ENCODE measurements at regions not wholly inside any gene's neighbourhood (a gene's known extent, or its start where the extent isn't known, plus 50 kb on each side); places are given as distances from the start of the nearest gene placed in this dataset.

- no peaks in the 10 kb centered on the region for H3K9me3 ChIP-seq (replicated peaks; ENCODE audit: insufficient read depth, low read length)
These were observed 99.2 kb upstream of the TRPM1 start for GRCh38 chr15:31200735-31201151.

DNA sequence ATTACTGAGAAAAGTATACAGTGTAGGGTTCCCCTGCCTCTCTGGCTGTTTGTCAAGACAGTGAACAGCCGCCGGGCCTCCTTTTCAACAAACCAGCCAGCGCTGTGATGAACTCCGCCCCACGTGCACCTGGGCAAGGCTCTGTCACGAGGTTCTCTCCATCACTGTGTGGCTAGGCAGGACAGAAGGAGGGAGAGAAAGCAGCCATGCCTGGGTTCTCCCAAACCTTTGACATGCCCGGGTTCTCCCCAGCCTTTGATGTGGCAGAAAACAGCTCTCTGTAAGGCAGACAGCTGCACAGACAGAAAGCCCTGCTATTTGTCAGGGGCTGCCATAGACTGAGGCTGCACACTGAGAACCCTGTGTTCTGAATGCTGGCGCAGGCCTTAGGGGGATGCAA lies 101.4 kb upstream of the TRPM1 start:
- no peak for TF ChIP-seq CTCF (IDR thresholded peaks at IDR 0.05; ENCODE audit: low read length)
- no peak for TF ChIP-seq EZH2 (optimal IDR thresholded peaks at IDR 0.05; ENCODE audit: low read depth, low read length)
- no peak for TF ChIP-seq EZH2phosphoT487 (IDR thresholded peaks at IDR 0.05; ENCODE audit: low read length)
- Histone ChIP-seq H3F3A (ENCODE audit: insufficient read depth, low read length) (no peaks in the 10 kb centered on the region), H3K9me3 (replicated peaks; ENCODE audit: insufficient read depth, low read length) (no peaks in the 10 kb centered on the region), H3K4me2 (ENCODE audit: low read depth, low read length) (peak overlapping the region; percentile 10; the same call in 1 of the 2 replicates), H2AFZ (ENCODE audit: low read length) (peak overlapping the region; percentile 20; the same call in 1 of the 2 replicates), H3K9me2 (replicated peaks; ENCODE audit: insufficient read depth, low read length) (no peaks in the 10 kb centered on the region), H3K27me3 (replicated peaks; ENCODE audit: insufficient read depth, low read length) (no peaks in the 10 kb centered on the region), H4K20me1 (ENCODE audit: insufficient read depth, low read length) (no peaks in the 10 kb centered on the region), H3K79me2 (ENCODE audit: low read length) (no peaks in the 10 kb centered on the region), H3K36me3 (replicated peaks; ENCODE audit: insufficient read depth, low read length) (no peaks in the 10 kb centered on the region), H3K27ac (ENCODE audit: low read length) (peak overlapping the region; percentile 27; the same call in 1 of the 2 replicates), H3K4me3 (ENCODE audit: low read length) (no peak overlapping the region), H3K4me1 (ENCODE audit: low read length) (peaks cover 27% of the 10 kb centered on the region), H3K9ac (ENCODE audit: low read length) (no peak overlapping the region)
- DNase-seq = peak; percentile 79

More at GRCh38 chr15:31200735-31201151, 99.2 kb upstream of the TRPM1 start:
- no peaks in the 10 kb centered on the region for H4K20me1 ChIP-seq (ENCODE audit: insufficient read depth, low read length)
- H3K79me2 ChIP-seq (ENCODE audit: low read length) = no peaks in the 10 kb centered on the region
- no peaks in the 10 kb centered on the region for H3K9me2 ChIP-seq (replicated peaks; ENCODE audit: insufficient read depth, low read length)
- DNase-seq = peak; percentile 75
- TF ChIP-seq EZH2 (optimal IDR thresholded peaks at IDR 0.05; ENCODE audit: low read depth, low read length) (no peak), EZH2phosphoT487 (IDR thresholded peaks at IDR 0.05; ENCODE audit: low read length) (no peak), CTCF (IDR thresholded peaks at IDR 0.05; ENCODE audit: low read length) (peak; percentile 69)
- H3K4me2 ChIP-seq (ENCODE audit: low read depth, low read length) = no peak overlapping the region
- H3K9ac ChIP-seq (ENCODE audit: low read length) = no peak overlapping the region
- H3K4me1 ChIP-seq (ENCODE audit: low read length) = peaks cover 27% of the 10 kb centered on the region
- H3K27ac ChIP-seq (ENCODE audit: low read length) = no peak overlapping the region
- no peaks in the 10 kb centered on the region for H3K36me3 ChIP-seq (replicated peaks; ENCODE audit: insufficient read depth, low read length)
- no peak overlapping the region for H3K4me3 ChIP-seq (ENCODE audit: low read length)
- no peaks in the 10 kb centered on the region for H3F3A ChIP-seq (ENCODE audit: insufficient read depth, low read length)
- H2AFZ ChIP-seq (ENCODE audit: low read length) = peak overlapping the region; percentile 21
- H3K27me3 ChIP-seq (replicated peaks; ENCODE audit: insufficient read depth, low read length) = no peaks in the 10 kb centered on the region

GRCh38 chr15:31203999-31204398 lies 102.5 kb upstream of the TRPM1 start:
- H3K79me2 ChIP-seq (ENCODE audit: low read length) = no peaks in the 10 kb centered on the region
- no peak overlapping the region for H3K4me2 ChIP-seq (ENCODE audit: low read depth, low read length)
- no peak for TF ChIP-seq EZH2phosphoT487 (IDR thresholded peaks at IDR 0.05; ENCODE audit: low read length)
- no peak for TF ChIP-seq EZH2 (optimal IDR thresholded peaks at IDR 0.05; ENCODE audit: low read depth, low read length)
- TF ChIP-seq CTCF (IDR thresholded peaks at IDR 0.05; ENCODE audit: low read length) = no peak
- DNase-seq = no peak
- no peaks in the 10 kb centered on the region for H3K9me2 ChIP-seq (replicated peaks; ENCODE audit: insufficient read depth, low read length)
- H3K9ac ChIP-seq (ENCODE audit: low read length) = no peak overlapping the region
- H3K4me1 ChIP-seq (ENCODE audit: low read length) = peaks cover 27% of the 10 kb centered on the region
- no peaks in the 10 kb centered on the region for H3K36me3 ChIP-seq (replicated peaks; ENCODE audit: insufficient read depth, low read length)
- H4K20me1 ChIP-seq (ENCODE audit: insufficient read depth, low read length) = no peaks in the 10 kb centered on the region
- H3K4me3 ChIP-seq (ENCODE audit: low read length) = no peak overlapping the region
- no peaks in the 10 kb centered on the region for H3K9me3 ChIP-seq (replicated peaks; ENCODE audit: insufficient read depth, low read length)
- H3K27ac ChIP-seq (ENCODE audit: low read length) = no peak overlapping the region
- H3F3A ChIP-seq (ENCODE audit: insufficient read depth, low read length) = no peaks in the 10 kb centered on the region
- H2AFZ ChIP-seq (ENCODE audit: low read length) = no peak overlapping the region
- no peaks in the 10 kb centered on the region for H3K27me3 ChIP-seq (replicated peaks; ENCODE audit: insufficient read depth, low read length)

Data from MM.1S (cell line).